Hematopoietic multipotent progenitor cell treated with erythropoietin and hydrocortisone succinate and interleukin-3 and kit ligand, for 17 days (in vitro differentiated cells): ENCODE measurements at regions not wholly inside any gene's neighbourhood (a gene's known extent, or its start where the extent isn't known, plus 50 kb on each side); places are given as distances from the start of the nearest gene placed in this dataset.

Source experiments
- DNase-seq: peaks from one replicate; pipeline ENCODE4 v3.0.0-alpha.2; 2015; ENCODE audit warnings: low spot score

DNA sequence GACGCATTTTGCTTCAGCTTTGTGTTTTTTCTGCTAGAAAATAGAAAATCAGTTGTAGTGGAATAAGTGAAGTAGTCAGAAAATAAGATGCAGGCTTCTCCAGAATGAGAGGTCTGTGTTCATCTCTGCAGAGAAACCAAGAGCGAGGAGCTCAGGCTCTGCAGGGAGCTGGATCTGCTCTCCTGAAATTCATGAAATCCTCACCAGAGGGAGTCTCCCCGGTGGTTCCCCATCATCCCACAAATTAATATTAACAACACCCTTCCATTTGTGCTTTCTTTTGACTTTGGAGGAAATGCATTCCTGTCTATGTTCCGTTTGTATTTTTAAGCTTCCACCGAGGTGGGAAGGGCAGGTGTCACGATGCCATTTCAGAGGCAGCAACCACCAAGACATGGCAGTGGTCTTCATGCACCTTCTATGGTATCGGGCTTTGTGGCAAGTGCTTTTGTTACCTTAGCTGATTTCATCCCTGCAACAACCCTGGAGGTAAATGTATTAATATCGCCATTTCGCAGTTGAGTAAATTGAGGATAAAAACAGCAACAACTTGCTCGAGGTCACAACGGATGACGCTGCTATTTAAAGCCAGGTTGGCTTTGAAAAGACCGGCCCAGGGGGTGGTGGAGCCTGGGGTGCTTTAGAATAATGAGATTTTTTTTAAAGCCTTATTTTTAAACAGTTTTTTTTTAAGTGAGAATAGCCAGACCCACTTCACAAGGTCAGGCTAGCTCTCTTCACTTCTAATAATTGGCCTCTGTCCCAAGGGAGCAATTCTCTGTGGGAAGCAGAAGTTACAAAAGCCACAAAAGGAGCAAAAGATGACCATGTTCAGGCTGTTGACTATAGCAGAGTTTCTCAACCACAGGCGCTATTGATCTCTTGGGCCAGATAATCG, 367.6 kb upstream of the ERCC4 start:
- no peak for DNase-seq

DNA sequence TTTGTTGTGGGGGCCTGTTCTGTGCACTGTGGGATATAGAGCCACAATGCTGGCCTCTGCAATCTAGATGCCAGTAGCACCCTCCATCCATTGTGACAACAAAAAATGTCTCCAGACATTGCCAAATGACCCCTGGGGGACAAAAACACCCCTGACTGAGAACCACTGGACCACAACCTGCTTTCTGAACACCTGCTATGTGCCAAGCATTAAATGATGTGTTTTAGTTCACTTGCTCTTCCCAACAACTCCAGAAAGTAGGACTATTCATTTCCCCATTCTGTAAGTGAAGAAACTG, 367.0 kb upstream of the ERCC4 start:
- no peak for DNase-seq

GRCh38 chr16:13553453-13553985, 366.4 kb upstream of the ERCC4 start:
- no peak for DNase-seq

DNA sequence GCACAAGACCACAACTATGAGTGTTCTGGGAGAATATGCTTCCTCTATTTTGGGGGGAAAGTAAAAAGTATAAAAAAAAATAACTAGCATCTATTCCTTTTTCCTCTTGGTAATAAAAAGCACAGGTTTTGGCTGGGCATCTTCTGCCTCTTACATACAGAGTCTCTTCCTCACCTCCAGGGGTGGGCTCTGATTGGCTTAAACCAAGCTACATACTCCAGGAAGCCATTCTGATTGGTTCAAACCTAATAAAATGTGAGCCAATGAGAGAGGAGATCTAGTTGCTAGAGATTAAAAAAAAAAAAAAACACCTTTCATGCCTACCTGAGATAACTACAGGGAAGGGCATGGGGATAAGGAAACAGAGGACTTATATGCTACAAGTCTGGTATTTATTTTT, 365.9 kb upstream of the ERCC4 start:
- DNase-seq = no peak

DNA sequence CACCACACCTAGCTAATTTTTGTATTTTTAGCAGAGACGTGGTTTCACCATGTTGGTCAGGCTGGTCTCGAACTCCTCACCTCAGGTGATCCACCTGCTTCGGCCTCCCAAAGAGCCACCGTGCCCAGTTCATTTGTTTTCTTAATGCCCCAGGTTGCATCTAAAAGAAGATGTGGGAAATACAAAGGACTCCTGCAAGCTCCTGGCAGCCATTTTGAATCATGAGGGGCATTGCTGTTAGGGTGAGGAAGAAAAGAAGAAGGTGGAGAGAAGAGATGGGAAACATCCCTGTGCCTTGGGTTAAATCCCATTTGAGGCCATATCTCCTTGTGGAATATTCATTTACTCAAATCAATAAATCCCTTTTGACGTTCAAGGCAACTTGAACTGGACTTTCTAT, 365.3 kb upstream of the ERCC4 start:
- DNase-seq = no peak

- DNase-seq = no peak
Observed at GRCh38 chr16:13557418-13557817, 362.5 kb upstream of the ERCC4 start.

DNA sequence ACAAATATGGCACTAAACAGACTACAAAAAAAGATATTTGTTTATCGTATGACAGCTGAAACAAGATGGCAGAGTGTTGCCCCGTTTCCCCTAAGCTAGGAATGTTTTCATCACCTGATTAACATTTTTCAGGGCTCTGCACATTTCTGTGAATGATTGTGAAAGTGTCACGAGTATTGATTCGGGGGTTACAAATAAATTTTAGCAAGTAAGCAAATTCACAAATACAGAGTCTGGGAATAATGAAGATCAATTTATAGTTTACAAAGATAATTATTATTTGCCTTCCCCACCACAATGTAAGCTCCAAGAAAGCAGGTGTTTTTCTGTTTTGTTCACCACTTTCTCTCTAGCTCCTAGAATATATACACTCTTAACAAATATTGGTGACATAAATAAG, 361.2 kb upstream of the ERCC4 start:
- DNase-seq = no peak

GRCh38 chr16:13559624-13560023, 360.3 kb upstream of the ERCC4 start:
- no peak for DNase-seq

DNA sequence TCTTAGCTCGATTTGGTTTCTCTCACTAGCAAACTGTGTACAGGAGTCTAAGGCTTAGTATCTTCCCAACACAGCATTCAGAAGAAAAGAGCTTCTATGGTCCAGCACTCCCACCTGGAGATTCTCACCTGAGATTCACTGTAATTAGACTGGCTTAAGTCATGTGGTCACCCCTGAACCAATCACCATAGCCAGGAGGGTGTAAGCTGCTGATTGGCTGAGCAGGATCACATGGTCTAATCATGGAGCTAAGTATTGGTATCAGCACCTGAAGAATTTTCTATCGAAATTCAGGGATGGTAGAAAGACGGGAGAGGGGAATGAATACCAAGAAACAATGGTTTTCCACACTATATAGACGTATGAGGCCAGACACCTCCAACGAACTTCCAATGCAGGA, 359.8 kb upstream of the ERCC4 start:
- DNase-seq = no peak

DNA sequence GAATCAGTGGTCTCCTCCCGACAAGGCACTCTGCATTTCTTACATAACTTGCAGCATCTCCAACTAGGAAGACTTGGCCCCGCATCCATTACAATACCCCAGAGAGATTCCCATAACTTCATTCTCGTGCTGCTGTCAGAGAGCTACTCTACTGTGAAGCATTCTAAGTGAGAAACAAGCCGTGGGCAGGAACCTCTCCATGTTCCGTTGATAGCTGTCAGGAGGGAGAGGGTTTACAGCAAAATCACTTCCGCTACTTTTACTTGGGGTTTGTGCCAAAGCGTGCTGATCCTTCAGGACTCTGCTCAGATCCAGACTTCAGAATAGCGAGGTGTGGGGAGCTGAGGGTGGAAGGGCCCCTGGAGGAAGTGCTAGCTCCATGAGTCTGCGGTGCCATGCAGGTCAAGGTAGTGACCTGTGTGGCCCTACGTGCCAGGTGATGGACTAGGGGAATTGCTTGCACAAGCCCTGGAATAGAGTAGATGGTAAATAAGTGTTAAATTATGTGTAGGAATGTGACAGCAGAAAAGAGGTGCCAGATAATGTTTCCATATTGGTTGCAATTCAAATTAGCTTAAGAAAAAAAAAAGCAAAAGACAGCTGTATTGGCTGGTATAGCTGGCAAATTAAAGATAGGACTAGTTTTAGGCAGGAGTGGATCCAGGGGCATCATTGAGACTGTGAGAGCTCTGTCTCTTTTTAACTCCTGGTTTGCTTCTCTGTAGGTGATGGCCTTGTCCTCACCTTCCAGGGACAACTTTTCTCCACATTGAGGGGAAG, 358.5 kb upstream of the ERCC4 start:
- DNase-seq = no peak

DNA sequence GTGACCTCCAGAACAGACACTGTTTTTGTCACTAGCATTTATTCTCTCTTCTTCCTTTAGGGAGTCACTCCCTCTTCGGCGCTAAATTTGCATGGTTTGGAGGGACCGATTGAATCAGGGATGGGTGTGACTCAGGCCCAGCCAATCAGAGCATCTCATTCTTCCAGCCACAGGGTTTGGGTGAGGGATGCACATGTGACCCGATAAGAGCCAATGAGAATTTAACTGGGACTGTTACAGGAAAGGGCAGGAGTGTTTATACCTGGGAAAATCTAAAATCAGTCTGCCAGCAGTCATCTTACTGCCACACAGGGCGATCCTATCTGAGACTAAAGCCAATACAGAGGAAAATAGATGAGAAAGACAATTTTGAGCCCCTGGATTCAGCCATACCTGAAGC, 351.2 kb upstream of the ERCC4 start:
- no peak for DNase-seq

GRCh38 chr16:13569986-13570385, 350.0 kb upstream of the ERCC4 start:
- no peak for DNase-seq

GRCh38 chr16:13571036-13571435, 348.9 kb upstream of the ERCC4 start:
- DNase-seq = no peak

DNA sequence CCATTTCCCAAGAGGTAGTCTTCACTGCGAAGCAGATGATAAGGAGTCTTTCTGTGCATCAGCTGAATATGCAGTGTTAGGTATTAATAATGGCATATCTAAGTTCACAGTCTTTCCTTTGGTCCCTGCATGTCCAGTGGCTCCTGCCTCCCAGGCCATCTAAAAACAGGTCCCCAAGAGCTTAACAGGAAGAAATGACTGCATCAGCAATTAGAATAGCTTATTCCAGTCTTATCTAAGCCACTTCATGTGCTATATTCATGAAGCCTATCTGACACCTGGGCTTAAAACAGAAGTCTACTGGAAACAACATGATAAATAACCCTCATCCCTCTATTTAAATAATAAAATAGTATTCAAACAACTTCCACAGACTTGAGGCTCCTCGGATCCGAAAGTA, 346.1 kb upstream of the ERCC4 start:
- no peak for DNase-seq

- DNase-seq = no peak
Observed at GRCh38 chr16:13586051-13586450, 333.9 kb upstream of the ERCC4 start.

- DNase-seq = no peak
Observed at GRCh38 chr16:13587181-13587580, 332.8 kb upstream of the ERCC4 start.

- DNase-seq = no peak
Observed at GRCh38 chr16:13594823-13595222, 325.1 kb upstream of the ERCC4 start.

GRCh38 chr16:13606804-13607203, 313.1 kb upstream of the ERCC4 start:
- DNase-seq = no peak

GRCh38 chr16:13607289-13607688, 312.7 kb upstream of the ERCC4 start:
- DNase-seq = no peak

DNA sequence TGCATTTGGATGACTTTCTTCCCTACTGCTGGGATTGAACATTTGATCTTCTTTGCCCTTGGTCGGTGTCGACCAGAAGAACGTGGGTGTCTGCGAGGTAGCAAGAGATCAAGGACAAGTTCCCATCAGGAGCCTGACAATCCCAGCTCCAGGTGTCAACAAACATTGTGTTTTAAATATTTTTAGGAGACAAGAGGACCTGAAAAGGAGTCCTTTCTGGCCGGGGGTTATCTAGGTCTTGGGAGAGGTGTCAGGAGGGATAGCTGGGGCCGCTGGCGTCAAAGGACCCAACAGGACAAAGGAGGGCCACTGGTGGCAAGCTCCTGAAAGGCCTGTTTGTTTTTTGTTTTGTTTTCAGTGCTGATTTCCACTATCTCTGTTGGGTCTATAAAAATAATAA, 308.4 kb upstream of the ERCC4 start:
- no peak for DNase-seq

DNA sequence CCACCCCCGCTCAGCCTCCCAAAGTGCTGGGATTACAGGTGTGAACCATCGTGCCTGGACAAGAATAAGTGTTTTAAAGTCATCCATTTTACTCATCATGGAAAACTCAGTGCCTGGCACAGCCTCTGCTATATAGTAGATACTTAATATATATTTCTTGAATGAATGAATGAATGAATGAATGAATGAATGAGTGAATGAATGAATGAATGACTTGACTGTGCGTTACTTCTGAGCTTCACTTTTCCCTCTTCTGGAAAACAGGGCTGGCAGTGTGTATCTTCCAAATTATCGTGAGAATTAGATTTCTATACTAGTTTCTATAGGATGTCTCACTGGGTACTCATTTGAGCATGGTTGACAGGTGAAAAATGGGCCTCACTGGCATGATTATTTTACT, 307.3 kb upstream of the ERCC4 start:
- no peak for DNase-seq

GRCh38 chr16:13613165-13613564, 306.8 kb upstream of the ERCC4 start:
- DNase-seq = no peak

DNA sequence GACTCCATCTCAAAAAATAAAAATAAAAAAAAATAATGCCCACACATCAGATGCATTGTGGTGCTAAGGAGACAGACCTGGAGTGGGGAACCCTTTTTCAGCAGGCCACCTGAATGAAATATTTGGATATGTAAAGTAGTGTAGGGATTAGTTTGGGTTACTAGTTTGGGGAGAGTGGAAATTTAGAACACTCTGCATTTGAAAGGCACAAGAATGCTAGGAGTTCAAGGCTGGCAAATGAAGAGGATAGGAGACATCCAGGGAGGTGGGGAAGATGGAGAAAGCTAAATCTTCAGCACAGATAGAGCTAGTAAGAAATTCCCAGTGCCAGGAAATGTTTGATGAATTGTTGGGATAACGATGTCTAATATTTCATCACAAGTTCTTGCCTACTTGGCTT, 298.3 kb upstream of the ERCC4 start:
- DNase-seq = no peak
